ENCODE measurements at regions not wholly inside any gene's neighbourhood (a gene's known extent, or its start where the extent isn't known, plus 50 kb on each side); places are given as distances from the start of the nearest gene placed in this dataset.

DNA sequence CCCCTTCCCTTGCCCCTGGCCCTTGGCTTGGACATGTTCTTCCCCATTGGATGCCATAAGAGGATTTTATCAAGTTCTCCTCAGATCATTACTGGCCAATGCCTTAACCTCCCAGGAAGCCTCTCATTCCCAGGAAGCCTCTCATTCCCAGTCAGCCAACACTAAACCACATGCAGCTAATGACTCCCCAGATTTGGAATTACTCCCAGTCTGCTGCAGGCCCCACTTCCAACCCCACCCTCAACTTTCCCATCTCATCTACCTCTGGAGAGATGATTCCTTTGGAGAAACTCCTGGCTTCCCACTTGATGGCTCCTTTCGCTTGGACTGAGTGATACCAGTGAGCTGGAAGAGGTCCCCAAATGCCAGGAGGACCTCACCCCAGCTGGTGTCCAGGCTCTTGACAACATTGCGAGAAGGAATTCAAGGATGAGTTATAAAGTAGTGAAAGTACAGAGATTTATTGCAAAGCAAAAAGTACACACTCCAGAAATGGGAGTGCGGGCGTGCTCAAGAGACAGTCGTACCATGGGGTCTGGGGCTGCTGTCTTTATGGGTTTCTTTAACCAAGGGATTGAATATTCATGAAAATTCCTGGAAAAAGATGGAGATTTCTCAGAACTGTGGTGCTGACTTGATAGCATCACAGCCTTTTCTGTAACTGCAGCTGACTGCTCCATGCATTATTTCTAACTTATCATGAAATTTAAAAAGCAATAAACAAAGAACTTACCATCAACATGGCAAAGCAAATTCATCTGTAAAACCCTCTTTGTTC is 117.2 kb upstream of the ADCY1 start:
- Histone ChIP-seq H3K4me3 (no peak overlapping the region), H3K27me3 (peaks cover 19% of the 10 kb centered on the region), H3K9me3 (no peaks in the 10 kb centered on the region), H3K36me3 (no peaks in the 10 kb centered on the region), H3K4me1 (no peaks in the 10 kb centered on the region), H3K27ac (no peak overlapping the region)
- TF ChIP-seq, protein P1, sequence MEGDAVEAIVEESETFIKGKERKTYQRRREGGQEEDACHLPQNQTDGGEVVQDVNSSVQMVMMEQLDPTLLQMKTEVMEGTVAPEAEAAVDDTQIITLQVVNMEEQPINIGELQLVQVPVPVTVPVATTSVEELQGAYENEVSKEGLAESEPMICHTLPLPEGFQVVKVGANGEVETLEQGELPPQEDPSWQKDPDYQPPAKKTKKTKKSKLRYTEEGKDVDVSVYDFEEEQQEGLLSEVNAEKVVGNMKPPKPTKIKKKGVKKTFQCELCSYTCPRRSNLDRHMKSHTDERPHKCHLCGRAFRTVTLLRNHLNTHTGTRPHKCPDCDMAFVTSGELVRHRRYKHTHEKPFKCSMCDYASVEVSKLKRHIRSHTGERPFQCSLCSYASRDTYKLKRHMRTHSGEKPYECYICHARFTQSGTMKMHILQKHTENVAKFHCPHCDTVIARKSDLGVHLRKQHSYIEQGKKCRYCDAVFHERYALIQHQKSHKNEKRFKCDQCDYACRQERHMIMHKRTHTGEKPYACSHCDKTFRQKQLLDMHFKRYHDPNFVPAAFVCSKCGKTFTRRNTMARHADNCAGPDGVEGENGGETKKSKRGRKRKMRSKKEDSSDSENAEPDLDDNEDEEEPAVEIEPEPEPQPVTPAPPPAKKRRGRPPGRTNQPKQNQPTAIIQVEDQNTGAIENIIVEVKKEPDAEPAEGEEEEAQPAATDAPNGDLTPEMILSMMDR (IDR thresholded peaks at IDR 0.05), result no peak
- TF ChIP-seq POLR2A (IDR thresholded peaks at IDR 0.05) (no peak), EP300 (IDR thresholded peaks at IDR 0.05) (no peak), POLR2AphosphoS5 (IDR thresholded peaks at IDR 0.05) (no peak)
- no peak for ATAC-seq
- 82% methylated on average over 4 of the region's 5 CpGs; no CpG with 5 or more reads in 1 of the 2 donors for WGBS, 2 donors (ENCODE audit: low coverage in 1 of 2)

DNA sequence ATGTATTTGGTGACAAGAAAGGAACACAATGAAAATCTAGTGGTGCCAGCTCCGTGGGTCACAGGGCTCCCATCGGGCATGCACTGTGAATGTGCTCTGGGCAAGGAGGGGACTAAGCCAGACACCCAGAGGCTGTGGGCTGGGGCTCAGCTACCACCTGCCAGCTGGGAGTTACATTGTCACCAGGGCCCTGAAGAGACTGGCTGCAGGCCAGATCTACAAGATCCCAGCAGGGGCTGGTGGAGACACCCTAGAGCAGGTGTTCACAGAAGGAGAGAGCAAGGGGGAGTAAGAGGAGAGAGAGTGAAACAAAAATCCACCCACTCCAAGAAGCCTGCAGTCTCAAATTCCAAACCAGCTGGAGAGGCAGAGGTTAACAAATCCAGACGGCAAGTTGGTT is 116.6 kb upstream of the ADCY1 start:
- no peak for ATAC-seq
- no peak overlapping the region for H3K4me3 ChIP-seq

DNA sequence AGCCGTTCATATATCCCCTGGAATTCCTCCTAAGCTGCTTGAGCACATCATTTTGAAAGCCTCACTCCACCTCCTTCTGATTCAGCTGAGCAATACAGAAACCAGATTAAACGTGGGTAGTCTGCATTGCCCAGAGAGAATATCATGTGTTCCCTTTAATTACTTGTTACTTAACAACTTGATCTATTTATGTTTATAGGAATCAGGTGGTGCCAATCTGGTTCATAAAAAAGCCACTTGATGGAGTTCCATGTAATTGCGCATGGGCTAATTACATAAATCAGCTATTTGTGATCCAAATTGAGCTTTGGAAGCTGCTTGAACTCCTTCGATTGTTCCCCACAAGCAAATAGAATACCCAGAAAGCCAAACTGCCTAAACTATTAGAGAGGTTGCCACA is 114.7 kb upstream of the ADCY1 start:
- H3K4me1 ChIP-seq, result no peaks in the 10 kb centered on the region
- TF ChIP-seq, protein P1 (IDR thresholded peaks at IDR 0.05), result no peak
- TF ChIP-seq POLR2A (IDR thresholded peaks at IDR 0.05) (no peak), EP300 (IDR thresholded peaks at IDR 0.05) (no peak), POLR2AphosphoS5 (IDR thresholded peaks at IDR 0.05) (no peak)
- 62 to 68% methylated on average over 4 of the region's 4 CpGs for WGBS, 2 donors (ENCODE audit: low coverage in 1 of 2)
- H3K36me3 ChIP-seq, result no peaks in the 10 kb centered on the region
- no peak for ATAC-seq
- no peaks in the 10 kb centered on the region for H3K9me3 ChIP-seq
- H3K4me3 ChIP-seq, result no peak overlapping the region
- H3K27ac ChIP-seq, result no peak overlapping the region
- peaks cover 19% of the 10 kb centered on the region for H3K27me3 ChIP-seq

More for the DNA sequence above, 116.6 kb upstream of the ADCY1 start:
- TF ChIP-seq, protein P1 (IDR thresholded peaks at IDR 0.05), result no peak
- TF ChIP-seq POLR2A (IDR thresholded peaks at IDR 0.05), result no peak
- TF ChIP-seq POLR2AphosphoS5 (IDR thresholded peaks at IDR 0.05), result no peak
- no peak for TF ChIP-seq EP300 (IDR thresholded peaks at IDR 0.05)
- Histone ChIP-seq H3K27ac (no peak overlapping the region), H3K27me3 (peaks cover 19% of the 10 kb centered on the region), H3K9me3 (no peaks in the 10 kb centered on the region), H3K36me3 (no peaks in the 10 kb centered on the region), H3K4me1 (no peaks in the 10 kb centered on the region)
- WGBS, 2 donors (ENCODE audit: low coverage in 1 of 2), result 0 to 52% methylated on average over 1 to 3 of the region's 3 CpGs

DNA sequence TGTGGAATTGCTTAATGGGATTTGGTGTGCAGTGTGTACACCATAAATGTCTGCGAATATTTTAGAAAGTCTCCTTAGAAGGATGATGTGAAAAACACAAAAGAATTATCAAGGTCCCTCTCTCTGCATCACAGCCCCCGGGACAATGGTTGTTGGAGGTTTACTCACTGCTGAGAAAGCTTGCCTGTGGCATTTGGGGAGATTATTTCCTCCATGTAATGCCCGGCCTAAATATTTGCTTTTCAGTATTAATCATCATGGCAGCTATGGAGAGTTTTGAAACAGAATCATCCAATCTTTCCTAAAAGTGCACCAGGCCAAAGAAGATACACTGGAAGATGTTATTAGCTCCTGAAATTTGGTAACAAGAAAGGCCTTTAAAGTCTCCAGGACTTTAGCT is 113.8 kb upstream of the ADCY1 start:
- TF ChIP-seq, protein P1 (IDR thresholded peaks at IDR 0.05), result no peak
- TF ChIP-seq EP300 (IDR thresholded peaks at IDR 0.05) (no peak), POLR2AphosphoS5 (IDR thresholded peaks at IDR 0.05) (no peak), POLR2A (IDR thresholded peaks at IDR 0.05) (no peak)
- peaks cover 17% of the 10 kb centered on the region for H3K27me3 ChIP-seq
- H3K36me3 ChIP-seq, result no peaks in the 10 kb centered on the region
- no peak overlapping the region for H3K4me3 ChIP-seq
- H3K4me1 ChIP-seq, result no peaks in the 10 kb centered on the region
- H3K27ac ChIP-seq, result no peak overlapping the region
- WGBS, 2 donors (ENCODE audit: low coverage in 1 of 2), result 78% methylated on average over 3 of the region's 3 CpGs; no CpG with 5 or more reads in 1 of the 2 donors
- ATAC-seq, result no peak
- H3K9me3 ChIP-seq, result no peaks in the 10 kb centered on the region

DNA sequence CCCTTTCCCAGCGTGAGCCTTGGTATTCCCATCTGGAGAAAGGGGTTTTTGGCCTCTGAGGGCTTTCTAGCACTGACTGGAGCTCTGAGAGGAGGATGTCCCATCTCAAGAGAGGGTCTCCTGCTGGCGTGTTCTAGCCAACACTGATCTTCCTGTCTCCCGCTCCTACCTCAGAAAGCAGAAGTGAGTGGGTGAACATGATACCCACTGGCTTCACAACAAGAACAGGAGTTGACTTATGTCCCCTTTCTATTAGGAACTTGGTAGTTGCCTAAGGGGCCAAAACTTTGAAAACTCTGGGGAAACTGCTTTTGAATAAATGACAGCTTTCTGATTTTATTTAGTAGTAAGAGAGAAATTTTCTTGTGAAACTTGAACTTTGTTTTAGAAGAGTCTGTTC is 113.1 kb upstream of the ADCY1 start:
- H3K27ac ChIP-seq, result no peak overlapping the region
- ATAC-seq, result no peak
- no peaks in the 10 kb centered on the region for H3K4me1 ChIP-seq
- no peaks in the 10 kb centered on the region for H3K36me3 ChIP-seq
- TF ChIP-seq POLR2AphosphoS5 (IDR thresholded peaks at IDR 0.05) (no peak), EP300 (IDR thresholded peaks at IDR 0.05) (no peak), POLR2A (IDR thresholded peaks at IDR 0.05) (no peak)
- TF ChIP-seq, protein P1 (IDR thresholded peaks at IDR 0.05), result no peak
- WGBS, 2 donors (ENCODE audit: low coverage in 1 of 2), result 50% methylated on average over 2 of the region's 3 CpGs; no CpG with 5 or more reads in 1 of the 2 donors
- peaks cover 10% of the 10 kb centered on the region for H3K27me3 ChIP-seq
- no peaks in the 10 kb centered on the region for H3K9me3 ChIP-seq
- no peak overlapping the region for H3K4me3 ChIP-seq

All from gastroesophageal sphincter (tissue), 4 donors.